CD4-positive, alpha-beta T cell (primary cell): ENCODE measurements at regions not wholly inside any gene's neighbourhood (a gene's known extent, or its start where the extent isn't known, plus 50 kb on each side); places are given as distances from the start of the nearest gene placed in this dataset.

Experiments used
- ATAC-seq: fragments of 200-7000 bp; cut with Tn5 transposase; one replicate; pipeline ENCODE4 v1.10.0; 2022; ENCODE audit warnings: mild to moderate bottlenecking; ENCODE audit not compliant: poor library complexity
- CTCF ChIA-PET: fragments of 350-600 bp; sonication (Branson Sonifier 250); formaldehyde crosslinking; loops from one replicate; lab custom pipeline; 2021; ENCODE audit warnings: antibody characterized with exemption, inconsistent platforms; lab: Charles Lee
- POLR2A ChIA-PET: fragments of 350-600 bp; sonication (Branson Sonifier 250); formaldehyde crosslinking; loops from one replicate; lab custom pipeline; 2021; ENCODE audit warnings: antibody characterized with exemption, inconsistent platforms; lab: Charles Lee
- DNase-seq, 14 experiments: peaks; one replicate each; pipeline ENCODE4 v3.0.0-alpha.2; 2013 to 2020; ENCODE audit warnings: mixed read lengths in 2 of 14
- H3K27ac ChIP-seq, 2 donors: one replicate each; pipeline versions ENCODE4 v1.5.1 to v1.7.0; 2013; ENCODE audit warnings: low read length in 2 of 2, low read depth in 1 of 2, mild to moderate bottlenecking in 1 of 2
- H3K27me3 ChIP-seq, 2 experiments: 1 replicate in 1 of 2; 2 replicates in 1 of 2; pipeline versions ENCODE4 v1.6.1 to v1.7.0; 2013; ENCODE audit warnings: low read length in 2 of 2, control low read depth in 1 of 2, mild to moderate bottlenecking in 1 of 2, moderate library complexity in 1 of 2; ENCODE audit not compliant: insufficient read depth in 2 of 2, control insufficient read depth in 1 of 2
- H3K36me3 ChIP-seq: one replicate; pipeline ENCODE4 v1.6.1; 2013; ENCODE audit warnings: low read length, control low read depth; ENCODE audit not compliant: insufficient read depth
- H3K4me1 ChIP-seq: one replicate; pipeline ENCODE4 v1.6.1; 2013; ENCODE audit warnings: low read length, control low read depth; ENCODE audit not compliant: insufficient read depth
- H3K4me3 ChIP-seq: one replicate; pipeline ENCODE4 v1.5.1; 2013; ENCODE audit warnings: mild to moderate bottlenecking, low read length, moderate library complexity
- H3K9me3 ChIP-seq, 2 experiments: 1 replicate in 1 of 2; 2 replicates in 1 of 2; pipeline versions ENCODE4 v1.6.1 to v1.7.0; 2013; ENCODE audit warnings: low read length in 2 of 2, mild to moderate bottlenecking in 2 of 2, control low read depth in 1 of 2, moderate library complexity in 1 of 2; ENCODE audit not compliant: control insufficient read depth in 1 of 2, insufficient read depth in 1 of 2
- H3K27ac Mint-ChIP-seq: one replicate; pipeline ENCODE4 v1.8.0; 2020; ENCODE audit warnings: mixed read lengths
- H3K27me3 Mint-ChIP-seq: one replicate; pipeline ENCODE4 v1.8.0; 2021; ENCODE audit warnings: mixed read lengths
- H3K36me3 Mint-ChIP-seq: one replicate; pipeline ENCODE4 v1.8.0; 2021; ENCODE audit warnings: low read depth, mixed read lengths
- H3K4me1 Mint-ChIP-seq: one replicate; pipeline ENCODE4 v1.8.0; 2021; ENCODE audit warnings: low read depth, mixed read lengths
- H3K4me3 Mint-ChIP-seq: one replicate; pipeline ENCODE4 v1.8.0; 2020; ENCODE audit warnings: mild to moderate bottlenecking, mixed read lengths
- H3K9me3 Mint-ChIP-seq: one replicate; pipeline ENCODE4 v1.8.0; 2020; ENCODE audit warnings: mixed read lengths
- CTCF ChIP-seq: fragments of 200-600 bp; IDR thresholded peaks from one replicate; pipeline ENCODE4 v1.8.0; 2022; ENCODE audit warnings: antibody characterized with exemption, mild to moderate bottlenecking
- intact Hi-C, 2 experiments: fragments of 100-400 bp; cut with DNase I in 1 of 2; cut with micrococcal nuclease in 1 of 2; formaldehyde crosslinking; loops; one replicate each; pipeline versions ENCODE4 v1.15.1 to v1.9.0; 2023 to 2025; cut with DNase I, micrococcal nuclease

GRCh38 chr3:194970066-194970465, 284.4 kb downstream of the FAM43A start:
- CTCF ChIA-PET = no interaction called here
- Histone ChIP-seq H3K4me3 (no peak overlapping the region), H3K9me3 (peaks cover 0 to 3% of the 10 kb centered on the region in 2 experiments), H3K27me3 (no peaks in the 10 kb centered on the region), H3K27ac (no peak overlapping the region), H3K36me3 (no peaks in the 10 kb centered on the region), H3K4me1 (no peaks in the 10 kb centered on the region)
- intact Hi-C loops = no loop called here
- peaks cover 4% of the 10 kb centered on the region for H3K9me3 Mint-ChIP-seq
- H3K36me3 Mint-ChIP-seq = no peaks in the 10 kb centered on the region
- H3K27ac Mint-ChIP-seq = no peak overlapping the region
- H3K4me1 Mint-ChIP-seq = no peaks in the 10 kb centered on the region
- DNase-seq = no peak
- ATAC-seq = no peak
- POLR2A ChIA-PET = no interaction called here
- H3K4me3 Mint-ChIP-seq = no peak overlapping the region
- TF ChIP-seq CTCF = no peak
- peaks cover 20% of the 10 kb centered on the region for H3K27me3 Mint-ChIP-seq

DNA sequence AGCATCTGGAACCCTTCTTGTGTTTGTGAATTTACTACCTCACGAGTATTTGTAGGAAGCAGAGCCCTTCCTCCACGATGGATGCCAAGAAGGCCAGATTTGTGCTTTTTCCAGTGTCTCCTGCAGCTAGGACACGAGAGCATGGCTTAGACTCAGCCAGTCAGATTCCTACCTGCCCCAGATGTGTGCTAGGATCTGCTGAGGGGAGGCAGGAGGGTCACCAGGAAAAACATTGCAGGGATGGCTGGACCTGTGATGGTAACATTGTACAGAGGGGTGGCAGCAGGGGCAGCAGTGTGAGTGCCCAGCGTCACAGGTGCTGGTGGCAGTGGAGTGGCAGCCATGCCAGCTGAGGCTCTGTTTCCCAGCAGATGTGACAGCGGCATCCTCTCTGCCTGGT, 285.3 kb downstream of the FAM43A start:
- peaks cover 4% of the 10 kb centered on the region for H3K9me3 Mint-ChIP-seq
- no peaks in the 10 kb centered on the region for H3K4me1 Mint-ChIP-seq
- Histone ChIP-seq H3K4me1 (no peaks in the 10 kb centered on the region), H3K27ac (no peak overlapping the region), H3K4me3 (no peak overlapping the region), H3K36me3 (no peaks in the 10 kb centered on the region), H3K9me3 (peaks cover 0 to 3% of the 10 kb centered on the region in 2 experiments), H3K27me3 (peaks cover 0 to 3% of the 10 kb centered on the region in 2 experiments)
- DNase-seq (no peak), ATAC-seq (no peak)
- CTCF ChIA-PET = no interaction called here
- no peak overlapping the region for H3K4me3 Mint-ChIP-seq
- intact Hi-C loops = no loop called here
- POLR2A ChIA-PET = no interaction called here
- H3K27me3 Mint-ChIP-seq = peaks cover 25% of the 10 kb centered on the region
- no peak overlapping the region for H3K27ac Mint-ChIP-seq
- H3K36me3 Mint-ChIP-seq = no peaks in the 10 kb centered on the region
- no peak for TF ChIP-seq CTCF

GRCh38 chr3:194971965-194972364, 286.3 kb downstream of the FAM43A start:
- intact Hi-C loops = no loop called here
- TF ChIP-seq CTCF = no peak
- CTCF ChIA-PET = no interaction called here
- H3K36me3 ChIP-seq = no peaks in the 10 kb centered on the region
- Mint-ChIP-seq H3K27ac (no peak overlapping the region), H3K4me1 (no peaks in the 10 kb centered on the region), H3K9me3 (peaks cover 4% of the 10 kb centered on the region), H3K36me3 (no peaks in the 10 kb centered on the region), H3K27me3 (peaks cover 26% of the 10 kb centered on the region), H3K4me3 (no peak overlapping the region)
- no peak overlapping the region for H3K4me3 ChIP-seq
- POLR2A ChIA-PET = no interaction called here
- no peak for DNase-seq
- H3K4me1 ChIP-seq = no peaks in the 10 kb centered on the region
- peaks cover under 1 to 3% of the 10 kb centered on the region in 2 experiments for H3K27me3 ChIP-seq
- no peak overlapping the region for H3K27ac ChIP-seq
- no peak for ATAC-seq
- H3K9me3 ChIP-seq = peaks cover 0 to 3% of the 10 kb centered on the region in 2 experiments
